GM19455 (cell line): ENCODE measurements at regions not wholly inside any gene's neighbourhood (a gene's known extent, or its start where the extent isn't known, plus 50 kb on each side); places are given as distances from the start of the nearest gene placed in this dataset.

ENCODE experiments used
- ATAC-seq: cut with Tn5 transposase; IDR thresholded peaks from one replicate; pipeline ENCODE4 v1.9.1; 2021; ENCODE audit not compliant: unreplicated experiment

DNA sequence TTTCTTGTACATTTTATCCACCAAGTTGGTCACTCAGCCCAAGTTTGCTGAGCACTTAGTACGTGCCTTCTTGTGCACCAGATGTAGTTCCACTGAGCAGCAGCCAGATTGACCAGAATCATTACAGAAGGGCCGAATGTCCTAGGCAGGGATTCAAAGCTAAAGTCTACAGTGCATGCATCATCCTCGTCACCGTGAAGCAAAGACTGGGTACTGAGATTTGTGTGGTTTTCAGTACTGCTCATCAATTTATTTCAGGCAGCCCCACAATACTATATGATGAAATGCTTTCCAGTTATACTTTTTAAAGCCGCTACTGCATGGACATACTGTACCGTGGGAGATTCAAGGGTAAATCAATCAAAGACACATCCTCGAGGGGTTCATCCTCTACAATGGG is 227.0 kb downstream of the ARRDC4 start:
- ATAC-seq, result no peak

DNA sequence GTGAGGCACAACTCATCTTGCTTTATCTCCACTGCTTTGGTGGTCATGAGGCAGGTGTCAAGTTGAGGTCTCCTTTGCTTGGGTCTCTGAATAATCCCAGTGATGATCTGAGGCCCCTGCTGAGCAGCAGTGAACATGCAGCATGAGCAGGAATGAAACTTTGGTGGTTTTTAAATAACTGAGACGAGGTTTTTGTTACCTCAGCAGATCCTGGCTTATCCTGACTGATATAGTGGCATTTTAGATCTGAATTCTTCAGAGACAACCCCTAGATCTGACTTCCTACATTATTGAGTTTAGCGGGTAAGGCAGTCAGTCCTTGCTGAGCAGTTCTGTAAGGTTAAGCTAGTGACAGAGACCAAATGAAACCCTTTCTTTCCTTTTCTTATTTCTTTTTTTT is 230.4 kb downstream of the ARRDC4 start:
- no peak for ATAC-seq

DNA sequence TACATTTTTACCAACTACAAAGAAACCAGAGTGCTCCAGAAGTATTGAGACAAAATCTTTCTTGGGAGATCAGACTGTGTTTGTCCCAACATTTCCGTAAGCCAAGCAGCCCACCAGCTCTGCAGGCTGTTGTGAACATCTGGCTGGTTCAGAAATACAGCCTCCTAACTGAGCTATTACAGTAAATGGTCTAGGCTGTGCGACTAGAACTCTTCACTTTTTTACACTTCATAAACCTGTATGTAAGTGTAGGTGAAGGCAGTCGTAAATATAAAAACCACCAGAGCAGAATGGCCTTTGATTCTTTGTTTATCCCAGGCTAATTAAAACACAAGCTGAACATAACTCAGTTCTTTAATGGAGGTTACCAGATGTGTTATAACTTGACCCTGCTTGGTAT is 235.3 kb downstream of the ARRDC4 start:
- no peak for ATAC-seq

DNA sequence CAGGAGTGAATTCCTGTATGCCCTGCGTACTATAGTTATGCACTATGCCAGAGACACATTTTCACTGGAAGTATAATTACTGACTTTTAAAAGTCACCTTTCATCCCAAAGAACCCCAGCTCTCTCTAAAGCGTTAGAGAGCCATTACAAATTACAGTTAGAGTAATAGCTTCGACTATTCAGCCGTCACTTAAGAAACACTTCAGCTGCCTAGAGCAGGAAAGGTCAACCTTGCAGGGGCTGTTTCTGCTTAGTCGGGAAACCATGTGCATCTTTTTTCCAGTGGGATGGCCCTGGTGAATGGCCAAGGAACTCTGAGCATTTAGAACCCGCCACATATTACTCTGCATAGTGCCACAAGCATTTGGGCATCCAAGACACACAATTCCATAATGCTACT is 235.9 kb downstream of the ARRDC4 start:
- no peak for ATAC-seq

DNA sequence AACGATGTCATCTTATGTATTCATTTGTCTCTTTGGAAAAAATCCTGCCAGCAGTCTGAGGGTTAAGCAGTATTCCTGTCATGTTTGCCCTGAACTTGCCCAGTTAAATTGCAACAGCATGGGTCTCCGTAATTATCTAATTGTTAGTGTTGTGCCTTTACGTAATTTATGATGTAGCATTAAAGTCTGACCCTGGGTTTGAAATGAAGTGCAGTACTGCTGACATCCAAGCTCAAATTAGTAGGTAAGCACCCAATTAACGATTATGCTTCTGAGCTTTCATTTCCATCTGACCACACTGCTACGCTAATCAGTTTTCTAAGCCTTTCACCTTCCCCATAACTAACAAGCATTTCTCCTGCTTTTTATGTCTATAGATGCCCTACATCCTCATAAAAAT is 241.8 kb downstream of the ARRDC4 start:
- no peak for ATAC-seq

DNA sequence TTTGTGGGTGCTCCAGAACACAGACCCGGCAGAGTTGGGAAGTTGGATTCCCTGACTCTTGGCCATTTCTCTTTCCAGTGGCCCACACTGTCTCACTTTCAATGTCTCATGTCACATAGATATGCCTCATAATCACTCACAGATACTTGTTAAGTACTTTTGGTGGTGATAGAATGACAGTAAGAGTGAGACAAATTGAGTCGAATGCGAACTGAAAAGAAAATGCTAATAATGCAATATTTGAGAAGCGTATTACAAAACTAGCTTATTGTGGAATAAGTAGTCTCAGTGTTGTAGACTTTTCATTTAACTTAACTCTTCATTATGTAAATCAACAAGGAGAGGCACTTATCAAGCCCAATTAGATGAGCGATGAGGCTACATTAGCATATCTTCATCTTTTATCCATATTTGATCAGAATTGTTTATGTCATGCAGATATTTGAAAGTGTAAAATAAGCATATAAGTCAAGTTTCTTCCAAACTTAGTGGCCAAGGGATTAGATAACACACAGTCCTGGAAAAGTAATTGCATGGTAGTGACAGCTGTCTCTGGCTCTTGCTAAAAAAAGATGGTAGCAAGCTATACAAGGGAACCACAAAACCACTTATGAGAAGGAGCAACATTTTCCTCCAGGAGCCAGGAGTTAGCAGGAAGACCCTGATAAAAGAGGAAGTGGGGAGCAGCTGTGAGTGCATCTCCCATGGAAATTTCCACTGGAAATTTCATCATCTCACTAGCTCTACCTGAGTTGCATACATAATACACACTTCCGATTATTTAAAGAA is 243.6 kb downstream of the ARRDC4 start:
- ATAC-seq, result no peak

DNA sequence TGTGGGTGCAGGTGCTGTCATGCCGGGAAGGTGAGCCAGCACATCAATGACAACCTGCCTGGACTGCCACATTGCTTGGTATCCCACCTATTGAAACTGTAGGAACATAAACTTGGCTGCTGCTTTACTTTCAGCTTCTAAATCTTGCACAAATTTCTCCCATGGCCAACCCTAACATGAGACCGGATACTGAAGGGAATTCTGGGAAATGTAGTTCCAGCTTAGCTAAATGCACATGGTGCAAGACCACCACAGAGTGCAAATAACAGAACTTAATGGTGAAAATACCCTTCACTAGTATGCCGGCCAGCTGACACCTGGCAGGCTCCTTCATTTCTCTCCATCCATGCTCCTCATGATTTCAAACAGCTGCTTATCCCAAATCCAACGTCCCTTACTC is 247.4 kb downstream of the ARRDC4 start:
- ATAC-seq, result no peak

DNA sequence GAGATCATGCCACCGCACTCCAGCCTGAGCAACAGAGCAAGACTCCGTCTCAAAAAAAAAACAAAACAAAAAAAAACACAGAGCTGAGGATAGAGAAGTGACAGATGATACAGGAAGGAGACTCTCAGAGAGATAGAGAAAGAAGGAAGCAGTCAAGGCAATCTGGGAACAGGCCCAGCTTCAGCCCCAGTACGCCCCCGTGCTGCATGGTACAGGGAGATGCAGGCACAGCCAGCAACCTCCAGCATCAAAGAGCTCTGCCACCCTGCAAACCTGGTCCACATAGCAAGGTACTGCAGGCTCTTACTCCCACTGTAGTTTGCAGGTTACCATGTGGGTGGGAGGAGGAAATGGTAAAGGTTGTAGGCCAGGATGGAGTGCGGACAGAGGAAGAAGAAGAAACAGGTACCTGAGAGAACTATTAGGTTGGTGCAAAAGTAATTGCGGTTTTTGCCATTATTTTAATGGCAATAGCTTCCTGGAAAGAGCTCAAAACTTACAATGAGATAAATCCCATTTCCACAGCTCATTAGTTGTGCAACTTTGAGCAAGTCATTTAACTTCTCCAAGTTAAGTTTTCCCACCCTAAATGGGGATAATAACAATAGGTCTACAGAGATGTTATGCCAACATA is 253.0 kb downstream of the ARRDC4 start:
- no peak for ATAC-seq

DNA sequence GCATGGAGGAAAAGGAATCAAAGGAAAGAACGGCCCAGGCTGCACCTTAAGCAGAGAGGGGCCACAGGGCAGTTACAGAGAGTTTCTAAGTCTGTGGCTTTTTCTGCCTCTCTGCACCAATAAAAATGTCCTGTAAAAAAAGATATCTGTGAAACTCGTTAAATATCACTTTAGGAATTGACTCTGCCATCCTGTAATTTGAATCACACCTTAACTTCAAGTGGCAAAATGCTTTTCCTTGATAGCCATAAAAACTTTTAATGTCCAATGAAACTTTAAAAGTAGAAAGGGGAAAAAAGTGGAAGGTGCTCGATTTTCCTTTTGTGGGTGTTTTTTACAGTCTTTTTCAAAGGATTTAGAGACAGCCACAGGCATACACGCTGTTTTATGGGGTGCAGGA is 255.7 kb downstream of the ARRDC4 start:
- no peak for ATAC-seq

DNA sequence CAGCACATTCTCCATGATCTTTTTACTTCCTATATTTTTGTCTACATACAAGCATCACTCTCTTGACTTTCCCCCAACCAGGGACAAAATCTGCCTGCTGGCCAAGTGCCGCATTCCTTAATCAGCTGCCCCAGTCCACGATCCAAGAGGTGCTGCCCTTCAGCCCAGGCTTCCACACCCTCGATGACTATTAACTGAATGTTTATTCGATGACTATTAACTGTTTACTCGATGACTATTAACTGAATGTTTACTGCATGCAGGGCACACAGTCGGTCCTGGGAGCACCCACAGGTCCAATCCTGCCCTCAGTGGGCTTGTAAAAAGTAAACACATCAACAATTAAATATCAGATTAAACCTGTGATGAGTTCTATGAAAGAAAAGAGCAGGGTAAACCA is 256.9 kb downstream of the ARRDC4 start:
- no peak for ATAC-seq

DNA sequence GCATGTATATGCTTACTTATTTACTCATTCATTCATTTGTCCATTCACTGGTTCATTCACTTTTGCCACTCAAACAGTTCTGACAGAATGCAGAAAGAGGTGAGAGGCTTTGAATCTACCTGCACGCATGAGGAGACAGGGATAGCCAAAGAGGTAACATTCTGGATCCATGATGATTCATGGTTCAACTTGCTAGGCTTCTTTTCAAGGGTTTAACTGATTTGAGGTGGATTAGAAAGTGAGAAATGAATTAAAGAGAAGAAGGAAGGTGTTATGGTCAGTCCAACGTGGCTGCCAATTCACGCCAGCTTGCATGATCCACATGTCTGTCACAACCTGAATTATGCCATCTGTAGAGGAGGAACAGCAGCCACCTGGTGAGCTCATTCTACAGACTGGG is 260.6 kb downstream of the ARRDC4 start:
- ATAC-seq, result no peak

DNA sequence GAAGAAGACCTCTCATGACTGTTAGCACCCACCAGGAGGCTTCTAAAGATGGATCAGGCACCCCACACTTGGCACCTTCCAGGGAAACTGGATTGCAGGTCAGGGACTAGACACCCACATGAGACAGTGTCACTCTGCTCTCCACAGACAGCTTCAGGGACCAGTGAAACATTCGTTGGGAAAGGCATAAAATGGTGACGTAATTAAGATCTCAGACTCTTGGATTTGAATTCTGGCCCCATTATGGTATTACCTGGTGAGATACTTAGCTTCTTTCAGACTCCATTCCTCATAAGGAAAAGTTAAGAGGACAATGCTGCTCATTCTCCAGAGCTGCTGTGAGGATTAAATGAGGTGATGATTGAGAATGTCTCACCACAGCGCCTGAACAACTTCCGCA is 261.1 kb downstream of the ARRDC4 start:
- no peak for ATAC-seq

DNA sequence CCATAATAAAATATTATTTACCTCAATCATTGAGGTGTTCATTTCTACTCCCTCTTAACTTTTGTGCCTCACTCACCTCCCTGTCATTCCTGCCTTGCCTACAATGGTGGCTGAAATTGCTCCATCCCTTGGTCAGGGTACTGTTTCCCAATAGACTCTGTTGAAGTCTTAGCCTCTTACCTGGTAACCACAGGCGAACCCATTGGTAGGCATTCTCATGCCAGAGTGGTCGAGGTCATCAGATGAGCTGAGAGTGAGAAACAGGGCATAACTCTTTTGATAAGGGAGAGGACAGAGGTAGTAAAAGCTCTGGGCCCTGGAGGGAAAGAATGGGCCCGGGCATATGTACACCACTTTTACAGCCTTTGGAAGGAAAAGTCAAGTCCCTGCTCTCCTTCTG is 265.6 kb downstream of the ARRDC4 start:
- no peak for ATAC-seq

DNA sequence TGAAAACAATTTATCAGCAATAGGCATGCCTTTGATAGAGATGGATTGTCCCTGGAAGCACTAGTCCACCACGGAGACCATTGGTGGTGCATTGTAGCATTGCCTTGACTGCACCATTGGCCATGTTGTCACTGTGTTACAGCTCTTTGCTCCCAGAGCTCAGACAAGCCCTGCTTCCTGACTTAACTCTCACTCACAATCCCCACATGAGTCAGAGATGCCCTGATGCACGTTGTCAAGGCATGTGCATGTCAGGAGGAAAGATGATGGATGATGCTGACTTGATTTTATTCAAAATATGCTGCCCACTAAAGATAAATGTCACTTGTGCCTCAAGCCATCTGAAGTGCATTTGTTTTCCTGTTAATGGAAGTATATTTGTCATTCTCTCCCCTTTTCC is 266.1 kb downstream of the ARRDC4 start:
- no peak for ATAC-seq

DNA sequence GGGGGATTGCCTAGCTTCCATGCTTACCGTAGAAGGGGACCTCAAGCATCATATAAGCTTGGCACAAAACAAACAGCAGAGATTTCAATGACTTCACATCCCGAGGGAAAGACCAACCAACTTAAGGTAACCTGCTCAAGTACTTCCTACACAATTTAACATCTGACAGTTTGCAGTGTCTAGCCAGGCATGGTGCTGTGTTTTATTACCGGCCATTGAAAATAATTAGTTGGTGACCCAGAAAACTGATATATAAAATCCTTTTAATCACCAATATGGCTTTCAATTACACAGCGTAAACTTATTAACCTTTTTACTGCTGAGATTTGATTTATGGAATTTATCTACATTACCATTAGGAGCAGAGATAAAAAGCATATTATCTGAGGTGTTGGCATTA is 268.3 kb downstream of the ARRDC4 start:
- ATAC-seq, result no peak

DNA sequence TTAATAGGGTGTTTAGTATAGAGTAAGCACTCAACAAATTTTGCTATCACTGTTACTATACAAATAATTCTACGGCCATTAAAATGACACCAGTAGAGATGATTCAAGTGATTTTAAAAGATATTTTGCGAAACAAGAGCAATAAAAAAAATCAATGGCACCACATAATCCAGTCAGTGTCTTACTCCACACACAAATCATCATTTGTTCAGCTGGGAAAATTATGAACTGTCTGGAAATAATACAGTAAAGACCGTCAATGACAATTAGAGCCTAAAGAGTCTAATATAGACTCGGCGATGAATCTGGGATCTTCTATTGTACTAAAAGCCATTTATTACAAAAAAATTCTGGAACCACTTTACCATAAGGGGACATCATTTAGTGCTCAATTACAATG is 270.5 kb downstream of the ARRDC4 start:
- ATAC-seq, result no peak

DNA sequence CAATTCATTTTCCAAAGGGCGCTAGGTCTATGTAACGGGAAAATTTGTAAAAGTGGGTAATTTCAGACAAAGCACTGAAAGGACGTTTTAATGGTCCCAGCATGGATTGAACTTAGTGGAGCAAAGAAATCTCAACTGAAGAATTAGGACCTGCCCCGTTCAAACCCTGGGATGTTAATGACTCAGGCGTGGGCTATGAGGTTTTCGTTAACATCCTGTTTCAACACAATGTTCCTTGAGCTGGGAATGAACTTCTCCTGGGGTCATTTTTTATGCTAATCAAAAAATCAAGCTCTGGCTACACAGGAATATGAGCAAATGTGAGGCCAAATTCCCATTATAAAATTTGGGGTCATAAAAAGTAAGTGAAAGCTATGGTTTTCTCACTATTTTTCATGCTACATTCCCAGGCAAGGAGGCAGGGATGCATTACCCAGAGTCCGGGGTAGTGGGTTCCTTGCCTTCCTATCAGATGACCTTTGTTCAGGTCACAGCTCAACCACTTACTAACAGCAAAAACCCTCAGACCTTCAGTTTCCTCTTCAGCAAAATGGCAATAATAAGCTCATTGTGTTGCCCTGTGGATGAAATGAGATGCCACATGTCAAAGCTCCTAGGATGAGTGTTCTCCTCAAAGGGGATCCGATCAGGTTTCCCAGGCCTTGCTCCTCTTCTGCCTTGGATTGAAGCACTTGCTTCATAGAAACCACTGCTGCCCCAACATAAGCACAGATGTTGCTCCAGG is 271.4 kb downstream of the ARRDC4 start:
- no peak for ATAC-seq

DNA sequence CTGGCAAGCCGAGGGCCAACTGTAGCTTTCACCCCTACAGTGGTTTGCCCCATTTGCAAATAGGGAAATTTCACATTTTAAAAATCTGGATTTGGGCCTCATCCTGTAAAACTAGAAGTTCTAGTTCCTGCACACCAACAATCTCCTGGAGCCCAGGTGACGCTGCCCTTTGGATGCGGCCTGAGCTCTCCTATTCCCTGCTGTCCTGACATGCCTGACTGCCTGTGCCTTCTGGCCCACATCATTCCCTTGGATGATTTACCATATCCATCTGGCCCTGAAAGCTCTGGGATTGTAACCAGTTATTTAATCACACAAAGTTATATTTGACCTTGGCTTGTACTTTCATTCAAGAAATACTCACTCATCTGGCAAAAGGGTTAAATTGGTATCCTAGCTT is 272.3 kb downstream of the ARRDC4 start:
- no peak for ATAC-seq

DNA sequence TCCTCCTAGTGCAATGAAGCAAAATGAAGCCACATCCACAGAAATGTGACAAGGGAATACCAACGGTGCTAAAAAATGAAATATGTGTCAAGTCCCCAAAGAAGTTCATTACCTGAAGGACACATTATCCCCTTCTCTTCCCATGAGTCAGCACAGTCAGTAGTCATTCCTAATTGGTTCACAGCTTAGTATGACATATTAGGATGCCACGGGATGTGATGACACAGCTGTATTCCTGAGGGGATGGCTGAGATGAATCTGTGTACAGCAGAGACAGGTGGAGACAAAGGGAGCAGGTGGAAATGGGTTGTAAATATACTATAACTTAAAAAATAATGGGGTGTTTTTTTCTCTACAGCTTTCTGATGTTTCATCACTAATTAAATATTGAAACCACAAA is 273.4 kb downstream of the ARRDC4 start:
- ATAC-seq, result no peak

DNA sequence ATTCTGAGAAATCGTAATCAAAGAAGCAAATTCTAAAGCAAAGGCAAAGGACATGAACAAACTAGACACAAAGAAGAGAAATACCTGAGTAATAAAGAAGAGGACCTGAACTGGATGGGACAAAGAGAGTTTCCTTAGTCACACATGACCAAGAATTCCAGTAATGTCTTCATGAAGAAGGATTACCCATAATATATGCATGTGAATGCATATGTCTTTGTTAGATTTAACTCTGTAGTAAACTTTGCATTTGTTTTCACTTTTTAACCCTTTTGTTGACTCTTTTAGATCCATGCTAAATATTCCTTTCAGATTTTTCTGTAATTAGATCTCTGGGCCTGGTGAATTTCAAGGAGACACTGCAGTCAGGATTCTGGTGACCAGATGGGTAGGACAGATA is 279.8 kb downstream of the ARRDC4 start:
- no peak for ATAC-seq

DNA sequence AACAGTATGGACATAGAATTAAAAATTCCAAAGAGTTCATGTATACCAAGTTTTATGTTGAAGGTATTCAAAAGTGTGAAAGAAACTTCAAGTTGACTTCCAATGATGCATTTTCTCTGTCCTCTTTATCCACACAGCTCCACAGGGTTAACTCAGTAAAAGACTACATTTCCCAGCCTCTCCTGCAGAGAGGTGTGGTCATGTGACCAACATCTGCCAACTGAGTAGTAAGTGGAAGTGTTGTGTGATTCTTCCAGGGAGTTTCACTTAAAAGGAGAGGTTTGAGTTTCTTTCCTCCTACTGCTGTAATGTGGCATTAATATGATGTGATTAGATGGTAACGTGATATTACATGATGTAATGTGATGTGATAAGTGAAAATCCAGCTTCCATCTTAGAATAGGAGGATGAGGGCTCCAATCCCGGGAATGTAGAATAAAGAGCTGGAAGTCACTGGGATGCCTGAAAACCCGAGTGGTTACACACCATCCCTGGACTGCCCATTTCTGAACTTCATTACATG is 280.6 kb downstream of the ARRDC4 start:
- ATAC-seq, result no peak

DNA sequence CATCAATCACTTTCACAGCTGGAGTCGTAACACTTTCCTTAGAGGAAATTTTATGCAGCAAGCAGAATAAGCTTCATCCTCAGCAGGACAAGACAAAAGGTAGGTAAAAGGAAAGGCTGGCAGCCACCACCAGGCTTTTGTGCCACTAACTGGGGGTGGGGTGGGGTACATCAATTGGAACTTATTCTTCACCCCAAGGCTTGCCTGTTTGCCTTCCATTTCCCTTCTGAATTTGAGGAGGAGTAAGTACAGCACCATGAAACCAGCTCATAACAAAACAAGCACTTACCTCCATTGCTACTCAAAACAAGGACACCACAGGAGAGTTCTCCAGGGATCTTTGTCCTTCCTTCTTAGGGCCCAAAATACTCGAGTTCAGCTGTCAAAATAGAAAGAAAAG is 296.8 kb downstream of the ARRDC4 start:
- ATAC-seq, result no peak
